Right cardiac atrium (tissue), 5 donors: ENCODE measurements at regions not wholly inside any gene's neighbourhood (a gene's known extent, or its start where the extent isn't known, plus 50 kb on each side); places are given as distances from the start of the nearest gene placed in this dataset.
A peak's percentile ranks its signal among the peaks of the same experiment; 100 is the strongest.

Experiments used
- ATAC-seq, 2 donors: fragments of 200-7000 bp; cut with Tn5 transposase; one replicate each; pipeline versions ENCODE4 v1.8.0 to v1.9.1; 2020; ENCODE audit warnings: moderate library complexity in 2 of 2, mild to moderate bottlenecking in 1 of 2
- DNase-seq, 3 donors: peaks; one replicate each; pipeline ENCODE4 v3.0.0-alpha.2; 2020
- H3K27ac ChIP-seq: one replicate; pipeline ENCODE4 v1.5.1; 2013; ENCODE audit warnings: mild to moderate bottlenecking, low read length, control low read depth, moderate library complexity
- H3K27me3 ChIP-seq: one replicate; pipeline ENCODE4 v1.6.1; 2013; ENCODE audit not compliant: control insufficient read depth, insufficient read depth
- H3K4me1 ChIP-seq: one replicate; pipeline ENCODE4 v1.6.1; 2013; ENCODE audit warnings: low read length; ENCODE audit not compliant: control insufficient read depth, insufficient read depth
- H3K4me3 ChIP-seq: one replicate; pipeline ENCODE4 v1.5.1; 2013; ENCODE audit warnings: low read length, control low read depth
- H3K9me3 ChIP-seq: one replicate; pipeline ENCODE4 v1.6.1; 2013; ENCODE audit warnings: low read length; ENCODE audit not compliant: control insufficient read depth
- WGBS: extraction: QIAGEN DNeasy Blood & Tissue Kit; methylation state at CpG from one replicate; pipeline ENCODE4 v1.1.7; 2013; 5-methylcytosine and 5-hydroxymethylcytosine counted together
- intact Hi-C, 4 donors: fragments of 100-400 bp; cut with DNase I; formaldehyde crosslinking; loops; one replicate each; pipeline versions ENCODE4 v1.11.0 to v1.14.0; 2022 to 2023
- donor health status: healthy with polysubstance abuse.
- donor health status: DM: no; HTN: yes; CAD: no.
- donor health status: DM: no; HTN: no; CAD: no.
- donor health status: DM: no; HTN: yes; CAD: no; lungs with severe emphysema.
- donor health status: DM: yes; HTN: yes; CAD: no.

- ATAC-seq (peak; percentile 84 to 90), DNase-seq (no peak)
- H3K4me3 ChIP-seq: no peak overlapping the region
- WGBS: 40% methylated on average over 6 of the region's 6 CpGs
- intact Hi-C loops: no loop called here
- H3K27me3 ChIP-seq: no peaks in the 10 kb centered on the region
- no peaks in the 10 kb centered on the region for H3K9me3 ChIP-seq
- peaks cover 3% of the 10 kb centered on the region for H3K4me1 ChIP-seq
- no peak overlapping the region for H3K27ac ChIP-seq
These were observed 173.4 kb upstream of the BDNF start for GRCh38 chr11:27873664-27874063.

GRCh38 chr11:27871056-27871455 is 170.8 kb upstream of the BDNF start:
- intact Hi-C loops: no loop called here
- no peak for ATAC-seq

GRCh38 chr11:27869701-27870100 is 169.4 kb upstream of the BDNF start:
- intact Hi-C loops: no loop called here
- Histone ChIP-seq H3K27me3 (no peaks in the 10 kb centered on the region), H3K4me3 (no peak overlapping the region), H3K4me1 (no peaks in the 10 kb centered on the region), H3K9me3 (no peaks in the 10 kb centered on the region), H3K27ac (no peak overlapping the region)
- no peak for ATAC-seq
- DNase-seq: no peak

More at GRCh38 chr11:27871056-27871455, 170.8 kb upstream of the BDNF start:
- DNase-seq: no peak
- Histone ChIP-seq H3K27me3 (no peaks in the 10 kb centered on the region), H3K27ac (no peak overlapping the region), H3K9me3 (no peaks in the 10 kb centered on the region), H3K4me1 (peaks cover 3% of the 10 kb centered on the region), H3K4me3 (no peak overlapping the region)
- 63% methylated on average over 7 of the region's 7 CpGs for WGBS

- DNase-seq: no peak
- no peaks in the 10 kb centered on the region for H3K9me3 ChIP-seq
- no peaks in the 10 kb centered on the region for H3K27me3 ChIP-seq
- intact Hi-C loops: no loop called here
- H3K27ac ChIP-seq: no peak overlapping the region
- 81% methylated on average over 1 of the region's 1 CpG for WGBS
- H3K4me1 ChIP-seq: no peaks in the 10 kb centered on the region
- H3K4me3 ChIP-seq: no peak overlapping the region
- no peak for ATAC-seq
These were observed 168.5 kb upstream of the BDNF start for GRCh38 chr11:27868709-27869108.

GRCh38 chr11:27868226-27868625 is 168.0 kb upstream of the BDNF start:
- Histone ChIP-seq H3K4me1 (no peaks in the 10 kb centered on the region), H3K4me3 (no peak overlapping the region), H3K27me3 (no peaks in the 10 kb centered on the region), H3K9me3 (no peaks in the 10 kb centered on the region), H3K27ac (no peak overlapping the region)
- 83% methylated on average over 1 of the region's 1 CpG for WGBS
- no peak for DNase-seq
- no peak for ATAC-seq
- intact Hi-C loops: no loop called here

- no peaks in the 10 kb centered on the region for H3K9me3 ChIP-seq
- intact Hi-C loops: no loop called here
- no peak for ATAC-seq
- H3K4me3 ChIP-seq: no peak overlapping the region
- no peaks in the 10 kb centered on the region for H3K27me3 ChIP-seq
- H3K27ac ChIP-seq: no peak overlapping the region
- 81% methylated on average over 3 of the region's 3 CpGs for WGBS
- no peak for DNase-seq
- H3K4me1 ChIP-seq: no peaks in the 10 kb centered on the region
These were observed 164.8 kb upstream of the BDNF start for GRCh38 chr11:27865105-27865504.

- Histone ChIP-seq H3K4me1 (no peaks in the 10 kb centered on the region), H3K27ac (no peak overlapping the region), H3K4me3 (no peak overlapping the region), H3K9me3 (no peaks in the 10 kb centered on the region), H3K27me3 (no peaks in the 10 kb centered on the region)
- DNase-seq (no peak), ATAC-seq (no peak)
- intact Hi-C loops: no loop called here
- WGBS: 94% methylated on average over 1 of the region's 1 CpG
These were observed 164.4 kb upstream of the BDNF start for GRCh38 chr11:27864611-27865010.

GRCh38 chr11:27864091-27864491 is 163.8 kb upstream of the BDNF start:
- 54% methylated on average over 4 of the region's 4 CpGs for WGBS
- Histone ChIP-seq H3K4me1 (no peaks in the 10 kb centered on the region), H3K27me3 (no peaks in the 10 kb centered on the region), H3K27ac (no peak overlapping the region), H3K9me3 (no peaks in the 10 kb centered on the region), H3K4me3 (no peak overlapping the region)
- ATAC-seq (no peak), DNase-seq (no peak)
- intact Hi-C loops: no loop called here

GRCh38 chr11:27863637-27864036 is 163.4 kb upstream of the BDNF start:
- 92% methylated on average over 2 of the region's 2 CpGs for WGBS
- Histone ChIP-seq H3K4me3 (no peak overlapping the region), H3K27ac (no peak overlapping the region), H3K9me3 (no peaks in the 10 kb centered on the region), H3K4me1 (no peaks in the 10 kb centered on the region), H3K27me3 (no peaks in the 10 kb centered on the region)
- no peak for DNase-seq
- no peak for ATAC-seq
- intact Hi-C loops: no loop called here

- intact Hi-C loops: no loop called here
- H3K4me3 ChIP-seq: no peak overlapping the region
- WGBS: 49% methylated on average over 4 of the region's 4 CpGs
- no peak overlapping the region for H3K27ac ChIP-seq
- no peak for DNase-seq
- no peaks in the 10 kb centered on the region for H3K4me1 ChIP-seq
- no peaks in the 10 kb centered on the region for H3K27me3 ChIP-seq
- ATAC-seq: peak; percentile 87 to 89
- no peaks in the 10 kb centered on the region for H3K9me3 ChIP-seq
These were observed 161.6 kb upstream of the BDNF start for GRCh38 chr11:27861706-27862430.

GRCh38 chr11:27860811-27861210 is 160.6 kb upstream of the BDNF start:
- Histone ChIP-seq H3K4me3 (no peak overlapping the region), H3K27me3 (no peaks in the 10 kb centered on the region), H3K4me1 (no peaks in the 10 kb centered on the region), H3K9me3 (no peaks in the 10 kb centered on the region), H3K27ac (no peak overlapping the region)
- WGBS: 79% methylated on average over 2 of the region's 2 CpGs
- intact Hi-C loops: no loop called here
- no peak for ATAC-seq
- no peak for DNase-seq

- no peak for ATAC-seq
- no peaks in the 10 kb centered on the region for H3K9me3 ChIP-seq
- 78% methylated on average over 3 of the region's 3 CpGs for WGBS
- no peak for DNase-seq
- intact Hi-C loops: no loop called here
- no peaks in the 10 kb centered on the region for H3K4me1 ChIP-seq
- no peak overlapping the region for H3K4me3 ChIP-seq
- no peak overlapping the region for H3K27ac ChIP-seq
- H3K27me3 ChIP-seq: no peaks in the 10 kb centered on the region
These were observed 158.6 kb upstream of the BDNF start for GRCh38 chr11:27858866-27859265.
